Nephron (organoid): ENCODE measurements at regions not wholly inside any gene's neighbourhood (a gene's known extent, or its start where the extent isn't known, plus 50 kb on each side); places are given as distances from the start of the nearest gene placed in this dataset.

Experiments used
- H3K27ac Mint-ChIP-seq, 3 experiments: 2 replicates each; pipeline ENCODE4 v1.8.0; 2020; ENCODE audit warnings: mixed read lengths in 3 of 3, mild to moderate bottlenecking in 2 of 3, moderate library complexity in 1 of 3
- H3K27me3 Mint-ChIP-seq: 2 replicates; pipeline ENCODE4 v1.8.0; 2021; ENCODE audit warnings: low read depth, mild to moderate bottlenecking, moderate library complexity, mixed read lengths
- H3K36me3 Mint-ChIP-seq: 2 replicates; pipeline ENCODE4 v1.8.0; 2020; ENCODE audit warnings: low read depth, mixed read lengths
- H3K4me1 Mint-ChIP-seq: 2 replicates; pipeline ENCODE4 v1.8.0; 2020; ENCODE audit warnings: mixed read lengths
- H3K4me3 Mint-ChIP-seq, 3 experiments: 2 replicates each; pipeline ENCODE4 v1.8.0; 2020; ENCODE audit warnings: mild to moderate bottlenecking in 3 of 3, mixed read lengths in 3 of 3, moderate library complexity in 2 of 3
- H3K9me3 Mint-ChIP-seq: 2 replicates; pipeline ENCODE4 v1.8.0; 2020; ENCODE audit warnings: mixed read lengths
- TF ChIP-seq, protein P1 (sequence below), 3 experiments: fragments of 200-600 bp; sonication (generic); IDR thresholded peaks; one replicate each; pipeline ENCODE4 v1.5.0; 2021; ENCODE audit warnings: antibody characterized with exemption in 3 of 3; ENCODE audit not compliant: unreplicated experiment in 3 of 3

DNA sequence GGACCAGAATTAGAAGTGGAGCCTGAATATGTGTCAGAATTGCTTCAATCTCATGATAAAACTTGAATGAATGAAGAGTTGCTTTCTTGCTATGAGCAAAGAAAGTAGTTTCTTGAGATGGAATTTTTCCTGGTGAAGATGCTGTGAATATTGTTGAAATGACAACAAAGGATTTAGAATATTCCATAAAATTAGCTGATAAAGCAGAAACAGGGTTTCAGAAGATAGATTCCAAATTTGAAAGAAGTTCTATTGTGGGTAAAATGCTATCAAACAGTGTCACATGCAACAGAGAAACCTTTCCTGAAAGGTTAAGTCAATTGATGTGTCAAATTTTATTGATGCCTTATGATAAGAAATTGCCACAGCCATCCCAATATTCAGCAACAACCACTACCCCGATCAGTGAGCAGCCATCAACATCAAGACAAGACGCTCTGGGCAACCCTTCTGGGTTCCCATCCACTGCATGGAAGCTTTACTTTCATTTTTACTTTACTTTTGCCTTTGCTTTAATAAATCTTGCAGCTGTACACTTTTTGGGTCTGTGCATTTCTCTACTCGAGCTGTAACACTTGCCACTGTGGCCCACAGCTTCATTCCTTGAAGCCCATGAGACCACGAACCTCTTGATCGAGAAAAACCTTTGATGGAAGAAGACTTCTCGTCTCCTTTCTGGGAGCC lies 104.0 kb upstream of the SSTR1 start:
- Mint-ChIP-seq H3K36me3 (no peaks in the 10 kb centered on the region), H3K9me3 (peaks cover 26% of the 10 kb centered on the region), H3K27me3 (no peaks in the 10 kb centered on the region), H3K4me1 (no peaks in the 10 kb centered on the region), H3K27ac (no peak overlapping the region), H3K4me3 (no peak overlapping the region)
- TF ChIP-seq, protein P1, sequence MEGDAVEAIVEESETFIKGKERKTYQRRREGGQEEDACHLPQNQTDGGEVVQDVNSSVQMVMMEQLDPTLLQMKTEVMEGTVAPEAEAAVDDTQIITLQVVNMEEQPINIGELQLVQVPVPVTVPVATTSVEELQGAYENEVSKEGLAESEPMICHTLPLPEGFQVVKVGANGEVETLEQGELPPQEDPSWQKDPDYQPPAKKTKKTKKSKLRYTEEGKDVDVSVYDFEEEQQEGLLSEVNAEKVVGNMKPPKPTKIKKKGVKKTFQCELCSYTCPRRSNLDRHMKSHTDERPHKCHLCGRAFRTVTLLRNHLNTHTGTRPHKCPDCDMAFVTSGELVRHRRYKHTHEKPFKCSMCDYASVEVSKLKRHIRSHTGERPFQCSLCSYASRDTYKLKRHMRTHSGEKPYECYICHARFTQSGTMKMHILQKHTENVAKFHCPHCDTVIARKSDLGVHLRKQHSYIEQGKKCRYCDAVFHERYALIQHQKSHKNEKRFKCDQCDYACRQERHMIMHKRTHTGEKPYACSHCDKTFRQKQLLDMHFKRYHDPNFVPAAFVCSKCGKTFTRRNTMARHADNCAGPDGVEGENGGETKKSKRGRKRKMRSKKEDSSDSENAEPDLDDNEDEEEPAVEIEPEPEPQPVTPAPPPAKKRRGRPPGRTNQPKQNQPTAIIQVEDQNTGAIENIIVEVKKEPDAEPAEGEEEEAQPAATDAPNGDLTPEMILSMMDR (IDR thresholded peaks at IDR 0.05; ENCODE audit: unreplicated experiment in 3 of 3) = no peak

DNA sequence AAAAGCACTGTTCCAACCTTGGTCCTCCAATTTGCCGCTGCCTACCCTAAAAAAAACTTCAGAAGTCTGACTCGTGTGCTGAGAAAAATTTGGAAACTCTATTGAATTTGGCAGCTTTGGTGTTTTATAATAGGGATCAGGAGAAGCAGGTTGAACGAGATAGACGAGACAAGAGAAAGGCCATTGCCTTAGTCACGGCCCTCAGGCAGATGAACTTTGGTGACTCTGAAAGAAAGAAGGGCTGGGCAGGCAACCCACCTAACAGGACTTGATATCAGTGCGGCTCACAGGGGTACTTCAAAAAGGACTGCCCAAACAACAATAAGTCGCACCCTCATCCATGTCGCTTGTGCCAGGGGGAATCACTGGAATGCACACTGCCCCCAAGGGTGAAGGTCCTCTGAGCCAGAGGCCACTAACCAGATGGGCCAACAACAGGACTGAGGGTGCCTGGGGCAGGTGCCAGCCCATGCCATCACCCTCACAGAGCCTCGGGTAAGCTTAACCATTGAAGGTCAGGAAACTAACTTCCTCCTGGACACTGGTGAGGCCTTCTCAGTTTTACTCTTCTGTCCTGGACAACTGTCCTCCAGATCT lies 102.5 kb upstream of the SSTR1 start:
- Mint-ChIP-seq H3K4me3 (no peak overlapping the region), H3K4me1 (no peaks in the 10 kb centered on the region), H3K36me3 (no peaks in the 10 kb centered on the region), H3K9me3 (peaks cover 21% of the 10 kb centered on the region), H3K27me3 (no peaks in the 10 kb centered on the region), H3K27ac (no peak overlapping the region)
- TF ChIP-seq, protein P1 (IDR thresholded peaks at IDR 0.05; ENCODE audit: unreplicated experiment in 3 of 3) = no peak

DNA sequence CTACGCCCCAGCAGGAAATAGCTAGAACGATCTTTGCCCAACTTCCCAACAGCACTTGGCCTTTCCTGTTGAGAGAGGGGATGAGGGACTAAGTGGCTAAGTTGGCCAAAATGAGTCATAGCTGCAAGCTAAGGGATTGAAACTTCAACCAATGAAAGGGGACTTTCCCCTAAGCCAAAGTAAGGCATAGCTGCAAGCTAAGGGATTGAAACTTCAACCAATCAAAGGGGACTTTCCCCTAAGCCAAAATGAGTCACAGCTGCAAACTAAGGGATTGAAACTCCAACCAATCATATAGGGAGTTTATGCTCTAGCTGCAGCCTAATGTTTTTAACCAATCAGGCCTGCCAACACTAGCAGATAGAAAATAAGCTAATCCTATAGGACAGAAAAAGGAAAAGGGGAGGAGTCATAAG lies 100.5 kb upstream of the SSTR1 start:
- H3K4me1 Mint-ChIP-seq = no peaks in the 10 kb centered on the region
- H3K4me3 Mint-ChIP-seq = no peak overlapping the region
- TF ChIP-seq, protein P1 (IDR thresholded peaks at IDR 0.05; ENCODE audit: unreplicated experiment in 3 of 3) = no peak
- H3K9me3 Mint-ChIP-seq = peaks cover 14% of the 10 kb centered on the region
- no peaks in the 10 kb centered on the region for H3K36me3 Mint-ChIP-seq
- no peaks in the 10 kb centered on the region for H3K27me3 Mint-ChIP-seq
- H3K27ac Mint-ChIP-seq = no peak overlapping the region

DNA sequence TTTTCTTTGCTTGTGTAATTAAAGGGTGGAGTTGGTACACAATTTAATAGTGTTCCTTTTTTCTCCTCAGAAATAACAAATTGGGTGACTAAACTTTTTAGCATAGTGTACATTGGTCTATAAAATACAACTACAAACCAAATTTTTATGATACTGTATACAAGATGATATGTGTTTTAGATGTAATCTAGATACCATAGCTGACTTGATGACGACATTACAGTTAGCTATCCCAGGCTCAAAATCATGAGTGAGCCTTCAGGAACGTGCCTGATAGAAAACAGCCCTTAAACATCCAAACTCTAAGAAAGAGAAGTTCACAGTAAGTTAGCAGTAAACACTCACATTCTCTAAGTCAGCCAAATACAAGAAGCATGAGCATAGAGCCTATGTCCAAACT lies 99.0 kb upstream of the SSTR1 start:
- Mint-ChIP-seq H3K9me3 (peaks cover 10% of the 10 kb centered on the region), H3K27ac (no peak overlapping the region), H3K4me3 (no peak overlapping the region), H3K36me3 (no peaks in the 10 kb centered on the region), H3K27me3 (no peaks in the 10 kb centered on the region), H3K4me1 (no peaks in the 10 kb centered on the region)
- TF ChIP-seq, protein P1 (IDR thresholded peaks at IDR 0.05; ENCODE audit: unreplicated experiment in 3 of 3) = no peak

DNA sequence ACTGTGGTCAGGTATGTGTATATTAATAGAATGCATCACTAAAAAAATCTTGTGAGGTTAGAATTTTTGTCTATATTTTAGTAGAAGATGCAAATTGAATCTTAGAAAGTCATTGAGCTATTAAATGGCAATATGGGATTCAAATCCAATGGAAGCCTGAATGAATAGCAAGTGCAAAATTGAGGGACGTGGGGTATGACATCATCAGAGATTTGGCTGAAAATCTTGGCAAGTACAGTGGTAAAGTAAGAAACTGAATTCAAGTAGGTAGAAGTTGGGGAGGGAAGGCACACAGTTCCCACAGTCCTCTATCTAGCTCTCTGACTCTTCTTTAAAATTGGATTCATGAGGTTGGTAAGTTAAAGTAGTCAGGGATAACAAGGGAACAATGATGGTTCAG lies 97.4 kb upstream of the SSTR1 start:
- H3K27ac Mint-ChIP-seq = no peak overlapping the region
- no peak overlapping the region for H3K4me3 Mint-ChIP-seq
- no peaks in the 10 kb centered on the region for H3K27me3 Mint-ChIP-seq

More for the DNA sequence above, 97.4 kb upstream of the SSTR1 start:
- TF ChIP-seq, protein P1 (IDR thresholded peaks at IDR 0.05; ENCODE audit: unreplicated experiment in 3 of 3) = no peak
- Mint-ChIP-seq H3K36me3 (no peaks in the 10 kb centered on the region), H3K4me1 (no peaks in the 10 kb centered on the region), H3K9me3 (peaks cover 6% of the 10 kb centered on the region)
